Liver (tissue), 8 donors: ENCODE measurements at regions not wholly inside any gene's neighbourhood (a gene's known extent, or its start where the extent isn't known, plus 50 kb on each side); places are given as distances from the start of the nearest gene placed in this dataset.

Experiments
- DNase-seq: peaks from one replicate; pipeline ENCODE4 v3.0.0-alpha.2; 2017; ENCODE audit warnings: low spot score
- H3K27ac ChIP-seq, 2 donors: one replicate each; pipeline ENCODE4 v1.7.0; 2013; ENCODE audit warnings: inconsistent platforms in 2 of 2, low read length in 2 of 2, control low read depth in 1 of 2, low read depth in 1 of 2, mild to moderate bottlenecking in 1 of 2
- H3K27me3 ChIP-seq, 4 donors: one replicate each; pipeline versions ENCODE4 v1.6.1 to v1.7.0; 2013; ENCODE audit warnings: low read length in 3 of 4, inconsistent platforms in 1 of 4, mild to moderate bottlenecking in 1 of 4, moderate library complexity in 1 of 4; ENCODE audit not compliant: control insufficient read depth in 4 of 4, insufficient read depth in 4 of 4
- H3K36me3 ChIP-seq, 4 donors: one replicate each; pipeline versions ENCODE4 v1.6.1 to v1.7.0; 2013; ENCODE audit warnings: low read length in 3 of 4, mild to moderate bottlenecking in 3 of 4, low read depth in 1 of 4, moderate library complexity in 1 of 4; ENCODE audit not compliant: control insufficient read depth in 4 of 4, insufficient read depth in 3 of 4
- H3K4me1 ChIP-seq, 4 donors: one replicate each; pipeline versions ENCODE4 v1.6.1 to v1.7.0; 2013; ENCODE audit warnings: low read length in 3 of 4, mild to moderate bottlenecking in 3 of 4, moderate library complexity in 1 of 4; ENCODE audit not compliant: control insufficient read depth in 4 of 4, insufficient read depth in 4 of 4
- H3K4me3 ChIP-seq, 3 donors: one replicate each; pipeline versions ENCODE4 v1.6.1 to v1.7.0; 2013; ENCODE audit warnings: low read length in 3 of 3, control low read depth in 1 of 3, low read depth in 1 of 3, mild to moderate bottlenecking in 1 of 3
- H3K9ac ChIP-seq, 2 donors: one replicate each; pipeline ENCODE4 v1.7.0; 2013; ENCODE audit warnings: low read length in 2 of 2, mild to moderate bottlenecking in 2 of 2, moderate library complexity in 2 of 2, control low read depth in 1 of 2, low read depth in 1 of 2
- H3K9me3 ChIP-seq, 4 donors: one replicate each; pipeline versions ENCODE4 v1.6.1 to v1.7.0; 2013; ENCODE audit warnings: low read length in 3 of 4; ENCODE audit not compliant: control insufficient read depth in 4 of 4
- EGR1 ChIP-seq, 2 donors: IDR thresholded peaks; 2 replicates each; pipeline ENCODE4 v1.6.1; 2016 to 2018; ENCODE audit warnings: antibody characterized with exemption in 2 of 2, low read depth in 2 of 2
- FOXA1 ChIP-seq: IDR thresholded peaks from 2 replicates; pipeline ENCODE4 v1.6.1; 2016; ENCODE audit warnings: antibody characterized with exemption
- FOXA2 ChIP-seq: IDR thresholded peaks from 2 replicates; pipeline ENCODE4 v1.6.1; 2016; ENCODE audit warnings: antibody characterized with exemption
- GABPA ChIP-seq, 2 donors: IDR thresholded peaks in 1 of 2; conservative IDR thresholded peaks in 1 of 2; 2 replicates each; pipeline ENCODE4 v1.6.1; 2016; ENCODE audit warnings: antibody characterized with exemption in 2 of 2, mild to moderate bottlenecking in 1 of 2, moderate library complexity in 1 of 2
- HNF4A ChIP-seq, 2 donors: conservative IDR thresholded peaks; 2 replicates each; pipeline ENCODE4 v1.6.1; 2016; ENCODE audit warnings: antibody characterized with exemption in 2 of 2, mild to moderate bottlenecking in 2 of 2
- HNF4G ChIP-seq: IDR thresholded peaks from 2 replicates; pipeline ENCODE4 v1.6.1; 2016; ENCODE audit warnings: antibody characterized with exemption
- JUND ChIP-seq, 2 donors: IDR thresholded peaks; 2 replicates each; pipeline ENCODE4 v1.6.1; 2016; ENCODE audit warnings: antibody characterized with exemption in 2 of 2
- NR2F2 ChIP-seq: IDR thresholded peaks from 2 replicates; pipeline ENCODE4 v1.6.1; 2016; ENCODE audit warnings: antibody characterized with exemption
- RAD21 ChIP-seq, 2 donors: IDR thresholded peaks; 2 replicates each; pipeline ENCODE4 v1.6.1; 2016; ENCODE audit warnings: antibody characterized with exemption in 2 of 2, mild to moderate bottlenecking in 2 of 2
- RXRA ChIP-seq, 2 donors: IDR thresholded peaks; 2 replicates each; pipeline ENCODE4 v1.6.1; 2017 to 2018; ENCODE audit warnings: antibody characterized with exemption in 2 of 2, mild to moderate bottlenecking in 1 of 2
- SP1 ChIP-seq: IDR thresholded peaks from 2 replicates; pipeline ENCODE4 v1.6.1; 2018; ENCODE audit warnings: antibody characterized with exemption, mild to moderate bottlenecking
- TAF1 ChIP-seq: conservative IDR thresholded peaks from 2 replicates; pipeline ENCODE4 v1.6.1; 2016; ENCODE audit warnings: antibody characterized with exemption, mild to moderate bottlenecking
- YY1 ChIP-seq: IDR thresholded peaks from 2 replicates; pipeline ENCODE4 v1.6.1; 2016; ENCODE audit warnings: antibody characterized with exemption, mild to moderate bottlenecking
- WGBS: extraction: QIAGEN DNeasy Blood & Tissue Kit; methylation state at CpG from one replicate; pipeline ENCODE4 v1.1.7; 2013; 5-methylcytosine and 5-hydroxymethylcytosine counted together
- TF ChIP-seq, protein P1 (sequence below): fragments of 150-350 bp; IDR thresholded peaks from 2 replicates; pipeline ENCODE4 v1.5.1; 2017; ENCODE audit warnings: improper control_type of control experiment, low read depth, low read length; ENCODE audit not compliant: missing input control
- TF ChIP-seq, protein P2 (sequence below): IDR thresholded peaks from 2 replicates; pipeline ENCODE4 v1.6.1; 2016; ENCODE audit warnings: antibody characterized with exemption
- TF ChIP-seq, protein P3 (sequence below): IDR thresholded peaks from 2 replicates; pipeline ENCODE4 v1.6.1; 2016; ENCODE audit warnings: antibody characterized with exemption, mild to moderate bottlenecking
- TF ChIP-seq, protein P4 (sequence below): IDR thresholded peaks from 2 replicates; pipeline ENCODE4 v1.6.1; 2016; ENCODE audit warnings: antibody characterized with exemption
- TF ChIP-seq, protein P5 (sequence below): IDR thresholded peaks from 2 replicates; pipeline ENCODE4 v1.6.1; 2016; ENCODE audit warnings: antibody characterized with exemption
- donor health status: healthy.
- donor health status: healthy.
- donor health status: healthy.
- donor health status: healthy.
- donor health status: healthy.

DNA sequence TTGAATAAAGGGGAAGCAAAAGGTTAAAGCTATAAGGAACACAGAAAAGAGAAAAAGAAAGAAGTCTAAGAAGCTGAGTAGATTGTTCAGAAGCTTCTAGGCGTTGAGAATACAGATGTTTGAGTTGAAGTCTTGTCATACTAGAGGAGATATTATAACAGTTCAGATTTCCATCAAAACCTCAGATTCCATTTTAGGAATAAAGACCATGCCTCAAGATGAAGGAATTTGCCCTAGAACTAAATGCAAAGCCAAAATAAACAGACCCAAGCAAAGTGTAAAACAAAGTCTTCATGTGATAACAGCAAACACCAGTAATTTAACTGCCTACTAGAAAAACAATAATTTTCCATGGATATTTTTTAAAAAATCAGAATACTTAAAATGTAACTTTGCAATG is 476.5 kb upstream of the POT1 start:
- no peak overlapping the region for H3K4me3 ChIP-seq
- TF ChIP-seq TAF1 (no peak), FOXA1 (no peak), RAD21 (IDR thresholded peaks at IDR 0.05) (no peak), HNF4A (conservative IDR thresholded peaks at IDR 0.05) (no peak), HNF4G (no peak), YY1 (no peak), EGR1 (IDR thresholded peaks at IDR 0.05; ENCODE audit: low read depth in 2 of 2) (no peak), FOXA2 (no peak), JUND (IDR thresholded peaks at IDR 0.05) (no peak), GABPA (IDR thresholded peaks at IDR 0.05 in 1 of 2, conservative IDR thresholded peaks at IDR 0.05 in 1 of 2) (no peak), NR2F2 (no peak), SP1 (no peak), RXRA (IDR thresholded peaks at IDR 0.05) (no peak)
- TF ChIP-seq, protein P1, sequence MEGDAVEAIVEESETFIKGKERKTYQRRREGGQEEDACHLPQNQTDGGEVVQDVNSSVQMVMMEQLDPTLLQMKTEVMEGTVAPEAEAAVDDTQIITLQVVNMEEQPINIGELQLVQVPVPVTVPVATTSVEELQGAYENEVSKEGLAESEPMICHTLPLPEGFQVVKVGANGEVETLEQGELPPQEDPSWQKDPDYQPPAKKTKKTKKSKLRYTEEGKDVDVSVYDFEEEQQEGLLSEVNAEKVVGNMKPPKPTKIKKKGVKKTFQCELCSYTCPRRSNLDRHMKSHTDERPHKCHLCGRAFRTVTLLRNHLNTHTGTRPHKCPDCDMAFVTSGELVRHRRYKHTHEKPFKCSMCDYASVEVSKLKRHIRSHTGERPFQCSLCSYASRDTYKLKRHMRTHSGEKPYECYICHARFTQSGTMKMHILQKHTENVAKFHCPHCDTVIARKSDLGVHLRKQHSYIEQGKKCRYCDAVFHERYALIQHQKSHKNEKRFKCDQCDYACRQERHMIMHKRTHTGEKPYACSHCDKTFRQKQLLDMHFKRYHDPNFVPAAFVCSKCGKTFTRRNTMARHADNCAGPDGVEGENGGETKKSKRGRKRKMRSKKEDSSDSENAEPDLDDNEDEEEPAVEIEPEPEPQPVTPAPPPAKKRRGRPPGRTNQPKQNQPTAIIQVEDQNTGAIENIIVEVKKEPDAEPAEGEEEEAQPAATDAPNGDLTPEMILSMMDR = no peak
- TF ChIP-seq, protein P2, sequence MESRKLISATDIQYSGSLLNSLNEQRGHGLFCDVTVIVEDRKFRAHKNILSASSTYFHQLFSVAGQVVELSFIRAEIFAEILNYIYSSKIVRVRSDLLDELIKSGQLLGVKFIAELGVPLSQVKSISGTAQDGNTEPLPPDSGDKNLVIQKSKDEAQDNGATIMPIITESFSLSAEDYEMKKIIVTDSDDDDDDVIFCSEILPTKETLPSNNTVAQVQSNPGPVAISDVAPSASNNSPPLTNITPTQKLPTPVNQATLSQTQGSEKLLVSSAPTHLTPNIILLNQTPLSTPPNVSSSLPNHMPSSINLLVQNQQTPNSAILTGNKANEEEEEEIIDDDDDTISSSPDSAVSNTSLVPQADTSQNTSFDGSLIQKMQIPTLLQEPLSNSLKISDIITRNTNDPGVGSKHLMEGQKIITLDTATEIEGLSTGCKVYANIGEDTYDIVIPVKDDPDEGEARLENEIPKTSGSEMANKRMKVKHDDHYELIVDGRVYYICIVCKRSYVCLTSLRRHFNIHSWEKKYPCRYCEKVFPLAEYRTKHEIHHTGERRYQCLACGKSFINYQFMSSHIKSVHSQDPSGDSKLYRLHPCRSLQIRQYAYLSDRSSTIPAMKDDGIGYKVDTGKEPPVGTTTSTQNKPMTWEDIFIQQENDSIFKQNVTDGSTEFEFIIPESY = no peak
- TF ChIP-seq, protein P3, sequence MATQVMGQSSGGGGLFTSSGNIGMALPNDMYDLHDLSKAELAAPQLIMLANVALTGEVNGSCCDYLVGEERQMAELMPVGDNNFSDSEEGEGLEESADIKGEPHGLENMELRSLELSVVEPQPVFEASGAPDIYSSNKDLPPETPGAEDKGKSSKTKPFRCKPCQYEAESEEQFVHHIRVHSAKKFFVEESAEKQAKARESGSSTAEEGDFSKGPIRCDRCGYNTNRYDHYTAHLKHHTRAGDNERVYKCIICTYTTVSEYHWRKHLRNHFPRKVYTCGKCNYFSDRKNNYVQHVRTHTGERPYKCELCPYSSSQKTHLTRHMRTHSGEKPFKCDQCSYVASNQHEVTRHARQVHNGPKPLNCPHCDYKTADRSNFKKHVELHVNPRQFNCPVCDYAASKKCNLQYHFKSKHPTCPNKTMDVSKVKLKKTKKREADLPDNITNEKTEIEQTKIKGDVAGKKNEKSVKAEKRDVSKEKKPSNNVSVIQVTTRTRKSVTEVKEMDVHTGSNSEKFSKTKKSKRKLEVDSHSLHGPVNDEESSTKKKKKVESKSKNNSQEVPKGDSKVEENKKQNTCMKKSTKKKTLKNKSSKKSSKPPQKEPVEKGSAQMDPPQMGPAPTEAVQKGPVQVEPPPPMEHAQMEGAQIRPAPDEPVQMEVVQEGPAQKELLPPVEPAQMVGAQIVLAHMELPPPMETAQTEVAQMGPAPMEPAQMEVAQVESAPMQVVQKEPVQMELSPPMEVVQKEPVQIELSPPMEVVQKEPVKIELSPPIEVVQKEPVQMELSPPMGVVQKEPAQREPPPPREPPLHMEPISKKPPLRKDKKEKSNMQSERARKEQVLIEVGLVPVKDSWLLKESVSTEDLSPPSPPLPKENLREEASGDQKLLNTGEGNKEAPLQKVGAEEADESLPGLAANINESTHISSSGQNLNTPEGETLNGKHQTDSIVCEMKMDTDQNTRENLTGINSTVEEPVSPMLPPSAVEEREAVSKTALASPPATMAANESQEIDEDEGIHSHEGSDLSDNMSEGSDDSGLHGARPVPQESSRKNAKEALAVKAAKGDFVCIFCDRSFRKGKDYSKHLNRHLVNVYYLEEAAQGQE = no peak
- TF ChIP-seq, protein P4, sequence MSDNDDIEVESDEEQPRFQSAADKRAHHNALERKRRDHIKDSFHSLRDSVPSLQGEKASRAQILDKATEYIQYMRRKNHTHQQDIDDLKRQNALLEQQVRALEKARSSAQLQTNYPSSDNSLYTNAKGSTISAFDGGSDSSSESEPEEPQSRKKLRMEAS = no peak
- TF ChIP-seq, protein P5, sequence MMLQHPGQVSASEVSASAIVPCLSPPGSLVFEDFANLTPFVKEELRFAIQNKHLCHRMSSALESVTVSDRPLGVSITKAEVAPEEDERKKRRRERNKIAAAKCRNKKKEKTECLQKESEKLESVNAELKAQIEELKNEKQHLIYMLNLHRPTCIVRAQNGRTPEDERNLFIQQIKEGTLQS = no peak
- H3K27me3 ChIP-seq = peaks cover 0 to 5% (median 0%) of the 10 kb centered on the region in 4 donors
- H3K36me3 ChIP-seq = no peaks in the 10 kb centered on the region
- H3K9ac ChIP-seq = no peak overlapping the region
- no peak overlapping the region for H3K27ac ChIP-seq
- DNase-seq = no peak
- no peaks in the 10 kb centered on the region for H3K9me3 ChIP-seq
- H3K4me1 ChIP-seq = no peaks in the 10 kb centered on the region
- WGBS = 47% methylated on average over 1 of the region's 1 CpG
